ENCODE measurements at regions not wholly inside any gene's neighbourhood (a gene's known extent, or its start where the extent isn't known, plus 50 kb on each side); places are given as distances from the start of the nearest gene placed in this dataset.

DNA sequence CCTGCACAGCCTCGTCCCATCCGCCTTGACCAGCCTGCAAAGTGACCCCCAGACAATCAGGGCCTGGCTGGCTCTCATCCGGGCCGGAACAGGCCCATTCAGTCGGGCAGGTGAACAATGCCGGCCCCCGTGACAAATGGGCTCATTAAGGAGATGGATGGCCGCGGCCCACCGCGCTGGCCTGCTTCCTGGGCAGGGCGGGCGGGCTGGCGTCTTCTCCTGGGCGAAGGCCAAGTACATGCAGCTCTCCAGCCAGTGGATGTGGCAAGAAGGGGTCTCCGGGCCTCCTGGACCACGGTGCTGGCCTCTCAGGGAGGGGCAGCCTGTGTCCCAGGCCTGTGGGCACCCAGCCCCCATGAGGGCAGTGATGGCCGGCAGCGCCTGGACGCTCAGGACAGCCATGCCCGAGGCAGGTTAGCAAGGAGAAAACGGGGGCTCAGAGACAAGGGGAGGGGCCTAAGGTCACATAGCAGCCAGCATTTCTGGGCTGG, 1022.8 kb downstream of the BRD1 start:
- DNase-seq, result no peak

DNA sequence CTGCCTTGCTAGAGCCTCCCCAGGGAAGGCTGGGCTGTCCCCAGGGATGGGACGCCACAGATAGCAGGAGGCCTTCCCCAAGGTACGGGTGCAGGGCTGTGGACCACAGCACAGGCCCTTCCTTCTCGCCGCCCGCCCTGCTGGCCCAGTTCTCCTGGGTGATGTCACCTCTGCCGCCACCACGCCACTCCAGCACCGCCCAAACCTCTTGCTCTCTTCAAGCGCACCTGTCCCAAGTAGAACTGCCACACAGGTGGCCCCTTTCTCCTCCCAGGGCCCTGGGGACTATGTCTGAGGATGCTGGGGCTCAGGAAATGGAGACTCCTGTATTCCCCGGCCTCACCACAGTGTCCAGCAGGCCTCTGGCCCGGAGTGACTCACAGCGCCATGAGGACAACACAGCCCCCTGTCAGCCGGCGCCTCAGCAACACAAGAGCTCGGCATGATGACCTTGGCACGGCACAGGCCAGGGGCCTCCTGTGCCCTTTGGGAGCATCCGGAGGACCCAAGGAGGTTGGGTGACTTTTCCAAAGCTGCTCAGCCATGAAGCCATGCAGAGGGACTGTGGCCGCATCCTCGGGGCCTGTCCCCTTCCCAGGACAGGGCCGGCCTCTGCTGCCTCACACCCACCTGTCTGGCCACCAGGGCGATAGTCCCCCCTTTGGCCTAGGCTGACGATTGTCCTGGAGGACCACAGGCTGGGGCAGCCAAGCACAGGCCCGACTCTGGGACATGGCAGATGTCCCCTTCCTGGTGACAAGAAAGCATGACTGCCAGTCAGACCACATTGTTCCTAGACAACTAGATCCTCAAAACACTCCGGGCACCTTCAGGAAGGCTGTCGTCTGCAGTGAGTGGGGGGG, 1023.5 kb downstream of the BRD1 start:
- DNase-seq, result no peak

DNA sequence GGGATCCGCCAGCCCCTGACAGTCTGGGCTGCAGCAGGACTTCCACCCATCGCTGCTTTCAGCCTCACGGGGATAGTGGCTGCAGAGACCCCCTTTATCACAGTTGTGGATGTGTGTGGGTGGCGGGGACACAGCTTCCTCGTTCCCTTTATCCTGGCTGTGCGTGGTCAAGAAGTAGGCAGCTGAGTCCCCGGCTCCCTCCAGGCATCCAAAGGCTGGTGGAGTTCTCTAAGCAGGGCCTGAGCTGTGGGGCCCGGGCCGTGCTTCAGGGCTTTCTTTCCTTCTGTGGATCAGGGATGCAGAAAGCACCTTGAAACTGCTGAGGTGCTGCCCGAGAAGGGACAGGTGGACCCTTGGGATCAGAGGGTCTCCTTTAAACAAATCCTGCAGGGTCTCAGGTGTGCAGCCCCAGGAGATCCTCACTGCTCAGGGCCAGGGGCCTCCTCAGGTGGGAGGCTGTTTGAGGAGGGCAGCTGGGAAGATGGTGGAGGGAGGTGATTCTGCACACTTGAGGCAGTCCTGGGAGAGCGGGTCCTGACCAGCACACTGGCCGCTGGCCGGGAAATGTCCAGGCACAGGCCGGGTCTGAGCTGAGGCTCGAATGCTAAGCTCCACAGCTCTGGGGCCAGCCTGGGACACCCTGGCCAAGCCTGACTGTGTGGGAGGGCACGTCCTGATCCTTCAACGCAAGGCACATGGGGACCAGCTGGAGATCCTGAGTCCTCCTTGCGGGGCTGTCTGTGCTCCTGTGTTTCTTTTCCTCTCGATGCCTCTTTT, 1024.3 kb downstream of the BRD1 start:
- no peak for DNase-seq

DNA sequence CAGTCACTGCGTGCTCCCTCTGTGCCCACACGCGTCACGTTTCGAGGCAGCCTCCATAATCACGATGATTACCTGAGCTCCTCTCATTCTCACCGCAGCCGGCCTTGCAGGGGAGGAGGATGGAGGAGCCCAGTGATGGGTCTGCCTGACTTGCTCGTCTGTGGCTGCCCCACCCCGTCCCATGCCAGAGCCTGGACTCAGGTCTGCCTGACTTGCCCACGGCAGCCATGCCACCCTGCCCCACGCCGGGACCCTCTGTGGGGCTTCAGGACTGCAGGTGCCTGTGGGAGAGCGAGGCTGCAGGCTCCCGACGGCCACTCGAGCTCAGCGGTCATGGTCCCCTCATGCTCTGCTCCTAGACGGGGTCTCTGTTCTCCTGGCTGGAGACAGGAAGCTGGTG, 1025.1 kb downstream of the BRD1 start:
- DNase-seq, result no peak

DNA sequence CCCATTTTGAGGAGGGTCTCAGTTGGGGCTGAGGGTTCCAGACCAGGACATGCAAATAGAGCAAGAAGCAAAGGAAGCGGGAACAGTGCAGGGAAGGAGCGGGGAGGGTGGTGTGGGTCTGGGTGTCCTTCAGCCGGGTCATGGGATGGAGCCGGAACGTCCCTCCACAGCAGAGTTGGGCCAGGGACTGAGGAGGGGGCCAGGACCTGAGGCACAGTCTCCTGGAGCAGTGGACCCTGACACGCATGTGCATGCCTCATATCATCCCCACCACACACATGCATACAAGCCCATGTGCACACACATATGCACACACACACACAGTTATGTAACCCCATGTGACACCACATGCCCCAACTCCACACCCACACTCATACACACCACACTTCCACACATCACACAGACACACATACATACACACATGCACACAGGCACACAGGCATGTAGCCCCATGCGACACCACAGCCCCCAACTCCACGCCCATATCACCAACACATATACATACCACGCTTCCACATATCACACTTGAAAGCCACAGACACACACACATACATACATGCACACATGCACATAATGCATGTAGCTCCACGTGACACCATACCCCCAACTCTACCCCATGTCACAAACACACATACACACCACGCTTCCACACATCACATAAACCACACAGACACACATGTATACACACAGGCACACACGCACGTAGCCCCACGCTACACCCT, 1026.6 kb downstream of the BRD1 start:
- no peak for DNase-seq

DNA sequence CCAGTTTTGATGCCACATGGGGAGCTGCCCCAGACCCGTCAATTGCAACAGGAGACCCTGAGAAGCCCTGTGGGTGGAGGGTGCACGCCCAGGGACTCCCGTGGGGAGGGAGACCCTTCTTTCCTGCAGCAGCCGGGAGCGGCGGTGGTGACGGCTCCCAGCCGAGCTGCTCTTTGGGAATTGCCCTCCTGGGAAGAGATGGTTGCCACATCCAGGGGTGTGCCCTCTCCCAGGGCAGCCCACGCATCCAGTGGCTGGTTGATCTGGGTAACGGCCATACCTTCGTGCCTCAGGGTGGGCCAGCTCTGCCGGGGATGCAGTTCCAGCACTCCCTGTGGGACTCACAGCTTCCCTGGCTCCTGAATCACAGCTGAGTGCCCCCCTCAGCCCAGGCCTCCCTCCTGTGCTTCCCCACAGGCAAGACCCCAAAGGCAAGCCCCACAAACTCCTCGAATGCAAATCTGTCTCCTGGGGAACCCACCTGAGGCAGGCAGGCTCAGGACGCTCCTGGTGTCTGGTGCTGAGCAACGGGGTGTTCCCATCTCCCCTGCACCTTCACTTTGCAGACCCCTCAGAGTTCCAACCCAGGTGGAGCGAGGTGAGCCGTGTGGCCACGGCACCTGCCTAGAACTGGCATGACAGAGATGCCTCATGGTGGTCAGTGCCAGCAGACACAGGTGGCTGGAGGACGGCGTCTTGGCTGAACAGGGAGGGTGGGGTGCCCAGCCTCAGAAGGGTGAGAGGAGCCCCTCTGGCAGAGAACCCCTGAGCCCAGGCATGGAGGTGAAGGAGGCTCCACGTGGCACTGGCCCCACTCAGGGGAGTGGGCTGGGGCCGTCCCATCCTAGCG, 1027.4 kb downstream of the BRD1 start:
- no peak for DNase-seq

DNA sequence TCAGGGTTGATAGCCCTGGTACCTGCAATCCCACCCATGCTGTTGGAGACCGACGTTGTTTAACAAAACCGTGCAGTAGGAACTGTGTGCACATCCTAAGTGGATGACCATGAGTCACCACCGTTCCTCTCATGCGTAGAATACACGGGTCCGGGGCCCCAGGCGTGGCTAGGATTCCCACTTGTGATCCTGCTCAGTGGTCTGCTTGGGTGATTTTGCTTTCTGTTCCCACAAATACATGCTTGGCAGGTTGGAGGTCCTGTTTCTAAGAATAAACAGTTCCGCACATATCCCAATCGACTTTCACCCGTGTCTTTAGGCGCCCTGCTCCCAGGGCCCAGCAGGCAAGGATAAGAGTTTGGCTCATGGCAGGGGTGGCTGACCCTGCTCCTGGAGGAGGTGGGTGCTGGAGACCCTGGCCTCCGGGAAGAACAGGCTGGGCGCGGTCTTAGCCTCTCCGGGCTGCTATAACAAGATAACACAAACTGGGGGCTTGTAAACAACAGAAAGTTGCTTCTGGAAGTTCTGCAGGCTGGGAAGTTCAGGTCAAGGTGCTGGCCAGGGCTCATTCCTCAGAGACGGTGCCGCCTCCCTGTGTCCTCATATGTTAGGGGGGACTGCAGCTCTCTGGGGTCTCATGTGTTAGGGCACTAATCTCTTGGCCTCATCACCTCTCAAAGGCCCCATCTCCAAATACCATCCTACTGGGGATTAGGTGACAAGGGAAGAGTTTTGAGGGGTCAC, 1028.3 kb downstream of the BRD1 start:
- DNase-seq, result no peak

DNA sequence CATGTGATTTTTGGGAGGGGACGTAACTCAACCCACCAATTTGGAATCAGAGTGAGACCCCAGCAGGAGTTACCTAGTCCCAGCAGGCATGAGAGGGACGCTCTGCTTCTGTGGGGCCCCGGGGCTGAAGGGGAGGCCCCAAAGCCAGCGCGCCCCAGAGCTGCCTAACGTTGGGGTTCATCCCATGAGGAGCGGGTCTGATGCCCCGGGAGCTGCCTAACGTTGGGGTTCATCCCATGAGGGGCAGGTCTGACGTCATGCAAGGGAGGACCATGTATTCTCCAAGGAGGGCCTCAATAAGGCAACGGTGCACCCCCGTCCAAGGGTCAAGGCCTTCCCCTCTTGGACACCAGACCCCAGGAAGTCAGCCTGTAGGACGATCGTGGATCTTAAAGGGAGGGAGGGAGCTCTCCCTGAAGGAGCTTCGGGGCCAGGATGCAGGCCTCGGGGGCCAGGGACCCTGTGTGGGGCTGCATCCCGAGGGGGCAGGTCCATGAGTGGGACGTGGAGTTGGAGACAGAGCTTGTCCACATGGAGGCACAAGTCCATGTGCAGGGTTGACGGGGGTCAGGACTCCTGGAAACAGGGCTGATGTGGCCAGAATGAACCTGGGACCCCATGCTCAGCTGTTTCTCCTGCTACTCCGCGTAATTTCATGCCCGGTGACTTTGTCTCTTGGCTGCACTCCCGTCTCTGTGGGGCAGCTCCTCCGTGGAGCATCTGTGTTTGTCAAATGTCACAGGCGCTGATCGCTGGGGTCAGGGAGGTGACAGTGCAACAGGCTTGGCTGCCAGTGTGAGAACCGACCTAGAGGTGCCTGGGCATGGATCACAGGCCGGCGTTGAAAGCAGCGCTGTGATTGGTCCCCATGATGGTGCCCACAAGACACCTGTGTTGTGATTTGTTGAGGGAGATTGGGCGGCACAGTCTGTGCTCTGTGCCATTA, 1029.1 kb downstream of the BRD1 start:
- no peak for DNase-seq

DNA sequence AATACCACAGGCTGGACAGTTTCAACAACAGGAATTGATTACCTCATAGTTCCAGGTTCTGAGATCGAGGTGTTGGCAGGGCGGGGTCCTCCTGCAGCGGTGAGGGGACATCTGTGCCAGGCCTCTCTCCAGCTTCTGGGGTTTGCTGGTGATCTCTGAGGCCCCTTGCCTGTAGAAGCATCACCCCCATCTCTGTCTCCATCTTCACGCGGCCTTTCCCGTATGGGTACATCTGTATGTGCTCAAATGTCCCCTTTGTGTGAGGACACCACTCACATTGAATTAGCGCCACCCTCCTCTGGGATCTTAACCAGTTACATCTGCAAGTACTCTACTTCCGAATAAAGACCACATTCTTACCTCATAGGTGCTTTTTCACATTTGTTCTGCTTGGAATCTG, 1029.9 kb downstream of the BRD1 start:
- no peak for DNase-seq

DNA sequence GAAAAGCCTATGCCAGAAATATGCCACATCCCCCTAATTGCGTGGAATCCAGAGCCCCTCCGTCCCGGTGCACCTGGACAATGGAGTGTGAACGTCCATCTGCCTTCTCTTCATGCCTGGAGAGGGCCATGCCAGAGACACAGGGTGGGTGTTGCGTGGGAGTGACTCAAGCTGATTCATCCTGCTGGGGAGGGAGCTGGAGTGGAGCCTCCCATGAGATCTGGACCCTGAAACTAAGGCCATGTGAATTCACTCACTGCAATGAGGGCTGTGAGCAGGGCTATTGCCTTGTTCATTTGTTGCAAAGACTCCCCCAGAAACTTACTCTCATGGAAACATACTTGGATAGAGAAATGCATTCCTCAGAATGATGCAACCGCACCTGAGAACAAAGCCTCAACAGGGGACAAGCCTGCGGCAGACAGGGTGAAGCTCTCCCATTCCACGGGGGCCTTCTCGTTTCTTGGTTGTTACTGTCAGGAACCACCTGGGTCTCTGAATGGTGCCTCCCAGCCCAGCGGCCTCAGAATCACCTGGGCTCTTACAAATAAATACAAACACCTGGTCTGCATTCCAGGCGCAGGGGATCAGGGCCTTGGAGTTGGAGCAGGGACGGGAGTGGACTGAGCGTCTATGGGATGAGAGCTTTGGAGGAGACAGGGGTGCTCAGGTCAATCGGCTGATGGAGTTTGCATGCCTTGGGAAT, 1031.2 kb downstream of the BRD1 start:
- DNase-seq, result no peak

DNA sequence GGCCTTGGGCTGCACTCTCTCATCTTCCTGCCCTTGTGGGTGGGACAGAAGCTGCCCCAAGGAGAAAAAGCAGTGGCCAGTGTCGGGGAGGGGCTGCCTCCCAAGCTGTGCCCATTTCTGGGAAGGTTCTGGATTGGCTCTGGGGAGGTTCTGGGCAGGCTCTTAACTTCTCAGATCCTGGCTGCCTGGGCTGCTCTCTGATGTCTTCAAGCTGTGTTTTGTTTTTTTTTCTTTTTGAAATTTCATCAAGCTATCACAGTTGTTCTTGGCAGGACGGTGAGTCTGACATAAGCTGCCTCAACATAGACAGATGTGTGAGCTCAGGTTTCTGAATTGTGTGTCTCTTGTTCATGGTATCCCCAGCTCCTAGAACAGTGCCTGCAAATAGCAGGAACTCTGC, 1032.0 kb downstream of the BRD1 start:
- DNase-seq, result no peak

DNA sequence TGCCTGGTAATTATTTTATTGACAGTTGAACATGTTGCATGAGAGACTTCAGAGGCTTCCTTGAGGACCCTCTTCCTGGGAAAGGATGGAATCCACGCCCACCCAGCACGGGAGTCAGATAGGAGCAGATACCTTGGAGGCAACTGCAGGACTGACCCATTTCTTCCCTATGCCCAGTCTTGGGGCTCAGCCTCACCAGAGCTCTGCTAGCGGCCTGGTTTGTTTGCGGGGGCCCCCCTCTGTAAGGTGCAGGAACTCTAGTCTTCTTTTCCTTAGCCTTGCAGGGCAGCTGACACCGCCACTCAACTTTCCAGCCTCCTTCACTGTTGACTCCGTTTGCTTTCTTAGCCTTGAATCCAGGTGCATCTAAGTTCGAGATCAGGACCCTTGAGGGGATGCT, 1032.8 kb downstream of the BRD1 start:
- no peak for DNase-seq

DNA sequence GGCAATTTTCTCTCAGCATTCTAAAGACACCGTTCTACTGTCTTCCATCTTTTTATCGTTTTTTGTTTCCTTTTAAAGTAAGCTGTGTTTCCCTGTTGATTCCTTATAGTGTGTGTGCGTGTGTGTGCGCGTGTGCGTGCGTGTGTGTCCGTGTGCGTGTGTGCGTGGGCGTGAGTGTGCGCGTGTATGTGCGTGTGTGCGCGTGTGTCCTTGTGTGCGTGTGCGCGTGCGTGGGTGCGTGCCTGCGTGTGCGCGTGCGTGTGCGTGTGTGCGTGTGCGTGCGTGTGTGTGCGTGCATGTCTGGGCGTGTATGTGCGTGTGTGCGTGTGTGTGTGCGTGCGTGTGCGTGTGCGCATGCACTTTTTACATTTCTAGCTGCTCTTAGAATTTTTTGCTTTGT, 1033.7 kb downstream of the BRD1 start:
- DNase-seq, result no peak

DNA sequence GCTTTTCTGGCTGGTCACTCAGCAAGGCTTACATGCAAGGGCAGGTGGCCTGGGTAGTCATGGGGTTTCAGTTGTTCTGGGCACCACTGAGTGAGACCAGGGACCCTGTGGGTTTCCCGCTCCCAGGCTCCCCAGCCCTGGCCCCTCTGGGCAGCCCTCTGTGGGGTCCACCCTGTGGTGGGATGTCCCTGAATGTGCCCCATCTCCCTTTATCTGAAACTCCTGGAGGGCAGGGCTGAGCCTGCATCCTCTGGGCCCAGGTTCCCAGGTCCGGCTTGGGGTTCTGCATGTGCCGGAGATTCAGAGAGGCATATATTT, 1041.0 kb downstream of the BRD1 start:
- DNase-seq, result no peak

DNA sequence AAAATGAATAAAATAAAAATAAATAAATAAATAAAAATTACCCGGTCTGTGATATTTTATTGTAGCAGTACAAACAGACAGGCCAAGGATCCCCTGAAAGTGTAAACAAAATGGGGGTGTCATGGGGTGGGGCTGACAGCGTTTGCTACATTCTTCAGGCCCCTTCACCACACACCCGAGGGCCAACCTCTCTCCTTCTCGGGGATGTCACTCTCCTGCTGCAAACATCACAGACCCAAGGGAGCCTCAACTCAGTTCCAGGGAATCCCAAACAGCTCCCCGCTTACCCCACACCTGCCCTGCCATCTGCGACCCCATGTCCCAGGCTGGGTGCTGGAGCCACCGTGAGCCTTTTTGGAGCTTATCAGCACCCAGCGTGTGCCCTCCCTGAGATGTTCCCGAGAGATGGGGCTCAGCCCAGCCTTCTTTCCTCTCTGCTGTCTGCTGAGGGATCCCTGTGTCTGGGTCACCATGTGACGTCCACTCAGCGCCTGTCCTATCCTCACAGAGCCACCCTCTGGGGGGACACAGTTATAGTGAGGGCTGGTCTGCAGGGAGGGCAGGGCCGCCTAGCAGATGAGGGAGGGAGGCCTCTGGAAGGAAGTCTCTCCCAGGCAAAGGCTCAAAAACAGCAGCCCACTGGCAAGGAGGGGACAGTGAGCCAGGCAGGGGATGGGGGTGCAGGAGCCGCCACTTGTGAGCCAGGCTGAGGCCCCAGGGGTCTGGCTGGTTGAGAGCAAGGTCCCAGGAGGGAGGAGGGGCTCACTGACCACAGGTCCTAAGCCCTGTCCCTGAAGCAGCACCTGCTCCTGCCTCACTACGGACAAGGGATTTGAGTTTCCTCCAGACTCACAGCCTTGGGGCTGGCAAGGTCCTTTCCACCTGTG, 1041.6 kb downstream of the BRD1 start:
- no peak for DNase-seq

DNA sequence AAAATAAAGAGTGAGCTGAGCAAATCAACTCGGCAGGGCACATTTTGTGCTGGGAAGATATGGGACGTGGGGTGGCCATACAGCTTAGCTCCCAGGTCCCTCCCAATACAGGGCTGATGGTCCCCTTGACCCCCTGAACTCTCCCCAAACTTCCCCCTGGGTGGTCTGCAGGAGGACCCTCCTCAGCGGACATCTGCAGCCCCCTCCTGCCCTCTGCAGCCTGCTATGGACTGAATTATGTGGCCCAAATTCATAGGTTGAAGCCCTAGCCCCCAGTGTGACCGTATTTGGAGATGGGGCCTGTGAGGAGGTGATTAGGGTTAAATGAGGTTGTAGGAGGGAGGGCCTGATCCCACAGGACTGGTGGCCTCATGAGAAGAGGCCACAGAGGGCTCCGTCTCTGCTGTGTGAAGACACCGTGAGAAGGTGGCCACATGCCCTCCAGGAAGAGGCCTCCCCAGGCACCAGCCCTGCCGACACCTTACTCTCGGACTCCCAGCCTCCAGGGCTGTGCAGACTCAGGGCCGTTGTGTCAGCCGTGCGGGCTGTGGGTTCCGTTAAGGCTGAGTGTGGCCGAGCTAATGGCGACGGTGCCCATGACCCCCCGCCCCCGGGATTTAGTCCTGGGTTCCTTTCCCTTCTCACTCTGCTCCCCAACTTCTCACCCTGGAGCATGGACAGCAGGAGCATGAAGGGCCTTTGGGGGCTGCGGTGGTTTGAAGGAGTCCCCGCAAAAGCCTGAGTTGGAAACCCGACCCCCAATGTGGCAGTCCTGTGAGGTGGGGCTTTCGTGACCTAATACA, 1042.8 kb downstream of the BRD1 start:
- no peak for DNase-seq

DNA sequence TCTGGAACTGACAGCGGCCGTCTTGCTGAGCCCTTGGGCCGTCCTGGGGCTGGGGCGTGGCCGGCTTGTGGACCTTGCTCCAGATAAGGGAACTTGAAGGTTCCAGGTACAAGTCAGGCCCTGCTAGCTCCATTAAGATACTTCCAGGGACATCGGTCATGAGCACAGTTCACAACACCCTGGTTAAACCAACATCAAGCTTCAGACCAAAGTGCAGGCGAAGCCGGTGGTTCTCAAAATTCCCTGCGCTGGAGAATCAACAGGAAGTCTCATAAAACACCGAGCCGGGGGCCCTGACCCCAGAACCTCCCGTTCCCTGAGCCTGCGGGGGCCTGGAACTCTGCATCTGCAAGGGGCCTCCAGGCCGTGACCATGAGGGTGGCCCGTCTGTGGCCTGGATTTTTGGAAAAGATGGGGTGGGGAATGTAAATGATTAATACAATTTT, 1043.8 kb downstream of the BRD1 start:
- no peak for DNase-seq
